Colonic mucosa (tissue), 4 donors: ENCODE measurements at regions not wholly inside any gene's neighbourhood (a gene's known extent, or its start where the extent isn't known, plus 50 kb on each side); places are given as distances from the start of the nearest gene placed in this dataset.

Experiments
- DNase-seq: peaks from one replicate; pipeline ENCODE4 v3.0.0-alpha.2; 2020
- H3K27ac ChIP-seq: fragments of 200-600 bp; one replicate; pipeline ENCODE4 v1.8.0; 2021
- H3K27me3 ChIP-seq: fragments of 200-600 bp; one replicate; pipeline ENCODE4 v1.8.0; 2021
- H3K36me3 ChIP-seq: fragments of 200-600 bp; one replicate; pipeline ENCODE4 v1.8.0; 2021
- H3K4me1 ChIP-seq: fragments of 200-600 bp; one replicate; pipeline ENCODE4 v1.8.0; 2021; ENCODE audit warnings: mild to moderate bottlenecking
- H3K4me3 ChIP-seq: fragments of 200-600 bp; one replicate; pipeline ENCODE4 v1.8.0; 2021
- H3K9ac ChIP-seq, 2 donors: one replicate each; pipeline ENCODE4 v1.7.0; 2013; ENCODE audit warnings: control low read depth in 2 of 2, low read depth in 2 of 2, low read length in 2 of 2
- H3K9me3 ChIP-seq: fragments of 200-600 bp; one replicate; pipeline ENCODE4 v1.8.0; 2021
- CTCF ChIP-seq: fragments of 200-600 bp; IDR thresholded peaks from one replicate; pipeline ENCODE4 v1.8.0; 2022; ENCODE audit warnings: antibody characterized with exemption, mild to moderate bottlenecking
- intact Hi-C: fragments of 100-400 bp; cut with DNase I; formaldehyde crosslinking; loops from one replicate; pipeline ENCODE4 v1.14.1; 2022
- donor health status: healthy.
- donor health status: DM: no; HTN: no; CAD: no.
- donor health status: DM: no; HTN: no; CAD: no.

GRCh38 chr11:31974366-31975136 lies 116.3 kb upstream of the RCN1 start:
- intact Hi-C loops = no loop called here
- H3K27me3 ChIP-seq = no peaks in the 10 kb centered on the region
- TF ChIP-seq CTCF = no peak
- H3K27ac ChIP-seq = no peak overlapping the region
- H3K4me3 ChIP-seq = no peak overlapping the region
- no peaks in the 10 kb centered on the region for H3K36me3 ChIP-seq
- H3K9ac ChIP-seq = no peak overlapping the region
- DNase-seq = no peak
- H3K9me3 ChIP-seq = no peaks in the 10 kb centered on the region
- H3K4me1 ChIP-seq = no peaks in the 10 kb centered on the region

GRCh38 chr11:31973172-31973571 lies 117.7 kb upstream of the RCN1 start:
- H3K36me3 ChIP-seq = no peaks in the 10 kb centered on the region
- intact Hi-C loops = no loop called here
- no peak overlapping the region for H3K4me3 ChIP-seq
- H3K4me1 ChIP-seq = no peaks in the 10 kb centered on the region
- H3K9me3 ChIP-seq = no peaks in the 10 kb centered on the region
- H3K9ac ChIP-seq = no peak overlapping the region
- TF ChIP-seq CTCF = no peak
- H3K27me3 ChIP-seq = no peaks in the 10 kb centered on the region
- H3K27ac ChIP-seq = no peak overlapping the region
- no peak for DNase-seq

GRCh38 chr11:31972623-31973022 lies 118.3 kb upstream of the RCN1 start:
- intact Hi-C loops = no loop called here
- Histone ChIP-seq H3K4me1 (no peaks in the 10 kb centered on the region), H3K4me3 (no peak overlapping the region), H3K9me3 (no peaks in the 10 kb centered on the region), H3K27me3 (no peaks in the 10 kb centered on the region), H3K36me3 (no peaks in the 10 kb centered on the region), H3K9ac (no peak overlapping the region), H3K27ac (no peak overlapping the region)
- no peak for TF ChIP-seq CTCF
- DNase-seq = no peak

GRCh38 chr11:31969359-31969702 lies 121.5 kb upstream of the RCN1 start:
- intact Hi-C loops = no loop called here
- TF ChIP-seq CTCF = no peak
- no peaks in the 10 kb centered on the region for H3K9me3 ChIP-seq
- H3K36me3 ChIP-seq = no peaks in the 10 kb centered on the region
- DNase-seq = no peak
- H3K27ac ChIP-seq = no peak overlapping the region
- H3K4me1 ChIP-seq = no peaks in the 10 kb centered on the region
- no peaks in the 10 kb centered on the region for H3K27me3 ChIP-seq
- H3K9ac ChIP-seq = no peak overlapping the region
- no peak overlapping the region for H3K4me3 ChIP-seq

GRCh38 chr11:31968461-31969358 lies 122.2 kb upstream of the RCN1 start:
- no peaks in the 10 kb centered on the region for H3K36me3 ChIP-seq
- H3K4me1 ChIP-seq = no peaks in the 10 kb centered on the region
- no peaks in the 10 kb centered on the region for H3K27me3 ChIP-seq
- no peak for DNase-seq
- no peak overlapping the region for H3K27ac ChIP-seq
- H3K4me3 ChIP-seq = no peak overlapping the region
- intact Hi-C loops = no loop called here
- no peak overlapping the region for H3K9ac ChIP-seq
- no peak for TF ChIP-seq CTCF
- H3K9me3 ChIP-seq = no peaks in the 10 kb centered on the region
